ENCODE measurements at regions not wholly inside any gene's neighbourhood (a gene's known extent, or its start where the extent isn't known, plus 50 kb on each side); places are given as distances from the start of the nearest gene placed in this dataset.

DNA sequence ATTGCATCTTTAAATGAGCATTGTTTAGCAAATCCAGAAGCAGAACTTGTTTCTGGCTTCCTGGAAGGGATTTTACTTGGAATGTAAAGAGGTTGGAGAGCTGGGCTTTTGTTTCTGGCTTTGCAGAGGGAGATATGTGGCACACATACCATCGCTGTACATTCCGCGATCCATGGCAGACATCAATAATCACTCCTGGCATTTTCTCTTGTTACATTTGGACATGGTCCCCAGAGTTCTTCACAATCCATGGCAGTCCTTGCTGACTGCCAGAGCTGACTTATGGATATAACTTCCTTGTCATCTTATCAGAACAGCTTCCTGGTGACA, 445.6 kb upstream of the SPRED2 start:
- DNase-seq: no peak

DNA sequence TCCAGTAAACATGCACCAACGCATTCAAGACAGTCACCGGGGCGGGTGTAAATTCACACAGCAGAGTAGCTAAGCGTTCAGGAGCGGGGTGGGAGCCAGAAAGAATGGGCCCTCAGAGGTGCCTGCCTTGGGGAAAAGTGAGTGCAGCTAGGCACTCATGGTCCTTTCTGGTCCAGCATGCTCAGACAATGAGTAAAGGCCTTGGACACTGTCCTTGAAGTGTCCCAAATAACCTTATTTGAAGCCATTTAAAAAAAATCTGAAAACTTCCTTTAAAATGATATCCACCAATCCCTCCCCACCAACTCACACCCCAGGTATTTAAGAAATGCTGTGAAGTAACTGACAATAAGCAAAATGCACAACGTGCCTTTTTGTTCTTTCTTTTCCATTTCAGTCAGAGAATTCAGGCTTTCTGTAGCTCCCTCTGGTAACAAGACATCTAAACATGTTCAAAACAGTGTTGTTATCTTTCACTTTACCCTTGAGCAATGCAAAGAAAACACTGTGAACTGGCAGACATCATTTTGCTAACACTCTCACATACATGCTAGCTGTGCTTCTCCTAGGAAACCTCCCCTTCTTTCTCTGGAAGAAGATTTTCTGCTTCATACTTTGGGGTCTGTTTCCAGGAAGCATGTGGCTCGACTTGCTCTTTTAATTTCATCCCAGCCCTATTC, 445.1 kb upstream of the SPRED2 start:
- no peak for DNase-seq

DNA sequence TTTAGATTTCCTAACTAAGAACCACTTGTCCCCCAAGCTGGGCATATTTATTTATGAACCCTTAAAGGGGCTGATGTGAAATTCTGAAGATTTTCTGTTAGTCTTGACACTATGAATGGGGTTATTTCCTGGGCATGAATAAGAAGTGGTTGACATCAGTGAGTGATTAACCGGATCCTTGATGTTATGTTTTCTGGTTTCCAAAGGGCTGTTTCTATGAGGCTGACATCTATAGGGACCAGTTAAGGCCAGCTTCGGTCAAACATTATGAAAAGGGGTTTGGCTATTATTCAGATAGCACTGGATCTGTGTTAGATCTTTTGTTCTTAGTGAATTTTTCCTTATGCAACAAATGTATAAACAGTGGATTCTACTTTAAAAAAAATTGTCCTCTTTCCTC, 443.7 kb upstream of the SPRED2 start:
- no peak for DNase-seq

DNA sequence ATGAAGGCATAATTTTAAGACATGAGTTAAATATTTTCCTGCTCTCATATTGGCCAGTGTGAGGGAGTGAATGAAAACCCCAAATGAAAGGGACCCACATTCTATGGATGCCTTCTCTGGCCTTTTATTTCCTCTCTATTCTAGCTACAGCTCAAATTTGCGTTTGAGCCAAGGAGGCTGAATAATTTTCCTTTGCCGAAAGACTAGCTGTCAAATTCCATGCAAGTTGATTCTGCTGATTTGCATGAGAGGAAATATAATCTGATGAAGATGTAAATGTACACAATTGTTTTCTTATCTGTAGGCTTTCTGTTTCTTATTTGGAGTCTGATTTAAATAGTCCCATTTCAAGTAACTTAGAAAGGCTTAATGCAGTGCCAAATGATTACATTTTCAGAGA, 438.4 kb upstream of the SPRED2 start:
- DNase-seq: no peak

DNA sequence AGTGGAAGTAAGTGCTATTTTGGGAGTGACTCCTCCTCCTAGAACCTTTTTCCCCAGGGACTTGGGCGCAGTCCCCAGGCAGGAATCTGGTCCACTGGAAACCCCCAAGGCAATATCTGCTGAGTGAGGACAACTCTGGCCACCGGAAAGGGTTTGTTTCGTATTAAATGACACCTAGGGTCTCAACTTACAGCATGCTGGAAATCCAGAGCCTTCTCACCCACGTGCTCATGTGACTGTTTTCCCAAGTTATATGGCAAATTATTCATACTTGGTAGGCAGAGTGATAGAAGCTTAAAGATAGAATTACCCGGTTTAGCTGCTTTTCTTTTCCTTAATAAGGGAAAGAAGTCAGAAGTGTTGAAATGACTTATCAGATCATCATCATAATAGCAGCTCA, 436.9 kb upstream of the SPRED2 start:
- no peak for DNase-seq

DNA sequence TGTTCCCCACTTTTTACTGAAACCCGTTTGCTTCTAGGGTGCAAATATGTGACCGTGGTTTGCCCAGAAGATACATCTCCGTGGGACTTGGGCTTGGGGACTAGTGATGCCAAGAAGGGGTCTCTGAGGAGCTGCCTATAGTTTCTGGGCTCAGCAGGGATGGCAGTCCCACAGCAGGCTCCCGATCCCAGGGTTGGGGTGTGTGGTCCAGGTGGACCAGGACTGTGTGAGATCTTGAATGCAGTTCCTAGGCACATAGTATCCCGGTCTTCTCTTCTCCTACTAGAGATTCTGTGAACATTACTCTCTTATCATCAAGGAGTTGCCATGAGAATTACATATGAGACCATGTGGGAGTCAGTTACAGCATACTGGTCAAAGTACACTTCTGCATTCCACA, 435.8 kb upstream of the SPRED2 start:
- DNase-seq: no peak

DNA sequence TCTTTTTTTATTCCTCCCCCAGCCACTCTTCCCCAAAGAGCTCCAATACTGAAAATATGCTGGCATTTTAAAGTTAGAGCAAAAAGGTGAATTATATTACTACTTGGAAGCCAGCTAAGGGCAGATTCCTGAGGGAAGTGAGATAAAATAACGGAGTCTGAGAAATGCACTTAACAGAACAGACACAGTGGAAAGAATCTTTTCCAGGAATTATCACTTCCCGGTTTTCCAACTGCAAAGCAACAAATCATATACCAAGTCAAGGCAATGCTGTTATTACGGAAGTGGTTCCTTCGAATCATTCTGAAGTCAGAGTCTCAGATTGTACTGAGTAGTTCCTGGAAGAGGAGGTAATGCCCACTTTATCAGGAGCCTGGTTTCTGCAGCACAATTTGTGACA, 435.0 kb upstream of the SPRED2 start:
- no peak for DNase-seq

DNA sequence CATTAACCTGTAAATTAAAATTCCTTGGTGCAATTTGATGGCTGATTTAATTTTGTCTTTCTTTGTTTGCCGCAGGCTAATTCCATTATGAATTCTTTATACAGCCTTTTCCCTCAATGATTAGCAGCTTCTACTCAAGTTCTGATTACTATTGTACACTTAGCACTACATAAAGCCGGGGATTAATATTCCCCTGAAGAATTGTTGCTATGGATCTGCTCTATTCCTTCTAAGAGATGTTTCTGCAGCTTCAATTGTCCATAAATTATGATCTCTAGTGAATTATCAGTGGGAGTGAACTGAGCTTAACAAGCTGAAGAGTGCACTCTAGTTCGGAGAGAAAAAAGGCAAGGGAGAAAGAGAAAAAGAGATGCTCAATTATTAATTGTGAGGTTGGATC, 433.7 kb upstream of the SPRED2 start:
- no peak for DNase-seq

DNA sequence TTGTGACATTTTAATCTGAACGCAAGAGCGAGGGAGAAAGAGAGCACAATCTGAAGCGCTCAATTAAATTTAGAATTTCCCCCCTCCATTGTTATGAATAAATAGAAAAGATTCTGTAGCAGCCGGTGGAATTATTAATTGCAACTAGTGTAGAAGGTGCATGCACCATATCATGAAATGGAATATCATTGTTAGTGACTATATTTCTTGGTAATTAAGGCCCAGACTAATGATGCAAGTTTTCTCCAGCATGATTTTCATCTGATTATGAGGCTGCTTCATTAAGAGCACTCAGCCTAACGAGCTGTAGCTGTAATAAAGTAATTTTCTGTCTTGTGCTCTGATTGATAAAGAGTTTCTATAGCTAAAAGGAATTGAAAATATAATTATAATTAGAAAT, 432.2 kb upstream of the SPRED2 start:
- no peak for DNase-seq

DNA sequence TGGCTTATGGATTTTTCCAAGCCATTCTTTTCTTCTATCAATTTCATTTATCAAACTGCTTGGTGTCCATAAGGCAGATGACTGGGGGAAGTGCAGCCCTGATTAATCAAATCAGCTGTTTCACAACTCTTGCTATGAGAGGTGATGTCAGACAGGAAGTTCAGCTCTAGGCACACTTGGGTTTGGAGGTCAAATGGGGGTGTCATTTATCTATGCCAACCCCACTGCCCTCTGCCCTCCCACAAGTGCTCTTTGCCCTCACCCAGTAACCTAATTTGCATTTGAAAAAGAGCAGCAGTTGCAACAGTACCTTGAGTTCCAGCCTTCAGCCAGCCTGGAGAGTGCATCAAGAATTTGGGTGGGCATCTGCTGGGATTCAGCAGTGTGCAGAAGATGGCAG, 431.3 kb upstream of the SPRED2 start:
- DNase-seq: no peak

DNA sequence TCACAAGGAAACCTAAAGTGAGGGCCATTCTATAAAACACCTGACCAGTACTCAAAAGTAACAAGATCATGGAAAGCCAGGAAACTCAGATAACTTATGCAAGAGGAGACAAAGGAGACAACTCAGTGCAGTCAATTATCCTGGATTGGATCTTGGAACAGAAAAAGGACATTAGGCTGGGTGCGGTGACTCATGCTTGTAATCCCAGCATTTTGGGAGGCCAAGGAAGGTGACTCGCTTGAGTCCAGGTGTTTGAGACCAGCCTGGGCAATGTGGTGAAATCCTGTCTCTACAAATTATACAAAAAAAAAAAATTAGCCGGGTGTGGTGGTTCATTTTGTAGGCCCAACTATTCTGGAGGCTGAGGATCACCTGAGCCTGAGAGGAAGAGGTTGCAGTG, 424.5 kb upstream of the SPRED2 start:
- no peak for DNase-seq

DNA sequence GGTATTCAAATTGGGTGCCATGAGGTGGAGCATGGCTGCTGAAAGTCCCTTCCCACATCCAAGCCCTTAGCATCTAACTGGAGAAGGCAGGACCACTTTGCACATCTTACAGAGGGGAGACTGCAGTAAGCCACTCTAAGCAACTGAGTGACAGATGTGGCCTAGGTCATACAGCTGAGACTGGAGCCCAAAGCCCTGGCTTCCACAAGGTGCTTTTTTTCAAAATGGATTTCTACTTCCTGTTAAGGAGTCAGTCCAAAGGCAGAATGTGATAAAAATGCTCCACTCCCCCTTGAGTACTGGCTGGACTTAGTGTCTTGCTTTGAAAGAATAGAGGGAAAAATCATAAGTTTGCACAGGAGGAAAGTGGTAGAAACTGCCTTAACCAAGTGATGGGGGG, 424.0 kb upstream of the SPRED2 start:
- DNase-seq: no peak

DNA sequence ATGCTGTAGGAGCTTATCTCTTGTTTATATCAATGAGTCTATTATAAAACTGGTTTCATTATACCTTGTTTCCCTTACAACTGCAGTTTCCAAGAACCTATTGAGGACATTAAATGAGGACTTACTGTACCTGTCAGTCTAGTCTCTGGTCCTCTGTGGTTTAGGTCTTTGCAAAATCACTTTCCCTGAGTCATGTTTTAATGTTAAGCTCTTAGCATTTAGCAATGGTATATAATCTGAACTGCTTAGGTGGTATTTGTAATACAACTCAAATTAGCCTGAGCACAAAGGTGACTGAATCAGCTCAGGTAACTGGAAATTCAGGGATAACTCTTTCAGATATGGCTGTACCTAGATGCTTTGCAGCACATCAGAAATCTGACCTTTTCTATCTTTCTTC, 418.3 kb upstream of the SPRED2 start:
- DNase-seq: no peak

DNA sequence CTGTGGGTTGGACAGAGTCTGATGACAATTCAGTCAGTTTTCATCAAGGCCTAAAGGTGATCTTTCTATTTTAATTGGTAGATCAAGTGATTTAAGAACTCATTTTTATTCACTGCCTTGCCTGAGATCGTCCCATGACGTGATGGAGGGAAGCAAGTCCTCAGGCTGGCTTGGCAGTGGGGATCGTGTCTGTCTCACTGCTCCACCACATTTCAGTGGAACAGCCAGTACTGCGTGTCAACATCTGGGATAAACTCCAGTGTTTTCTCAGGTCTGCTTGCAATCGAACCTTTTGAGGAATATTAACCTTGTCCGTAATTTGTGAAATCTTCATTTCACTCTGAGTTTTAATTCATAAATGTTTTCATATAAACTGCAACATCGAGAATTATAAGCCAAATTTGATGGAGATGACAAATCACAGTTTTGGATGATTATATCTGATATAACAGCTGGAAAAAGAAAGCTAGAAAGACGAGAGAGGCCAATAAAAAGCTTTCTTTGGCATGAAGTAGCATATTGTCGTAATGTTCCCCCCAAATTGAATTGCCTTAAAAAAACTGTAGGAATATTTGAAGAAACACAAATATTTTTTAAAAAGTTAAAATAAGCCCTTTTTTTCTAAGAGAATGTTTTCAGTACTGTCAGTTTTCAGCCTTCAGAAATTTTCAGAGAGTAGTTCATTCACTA, 414.7 kb upstream of the SPRED2 start:
- no peak for DNase-seq

DNA sequence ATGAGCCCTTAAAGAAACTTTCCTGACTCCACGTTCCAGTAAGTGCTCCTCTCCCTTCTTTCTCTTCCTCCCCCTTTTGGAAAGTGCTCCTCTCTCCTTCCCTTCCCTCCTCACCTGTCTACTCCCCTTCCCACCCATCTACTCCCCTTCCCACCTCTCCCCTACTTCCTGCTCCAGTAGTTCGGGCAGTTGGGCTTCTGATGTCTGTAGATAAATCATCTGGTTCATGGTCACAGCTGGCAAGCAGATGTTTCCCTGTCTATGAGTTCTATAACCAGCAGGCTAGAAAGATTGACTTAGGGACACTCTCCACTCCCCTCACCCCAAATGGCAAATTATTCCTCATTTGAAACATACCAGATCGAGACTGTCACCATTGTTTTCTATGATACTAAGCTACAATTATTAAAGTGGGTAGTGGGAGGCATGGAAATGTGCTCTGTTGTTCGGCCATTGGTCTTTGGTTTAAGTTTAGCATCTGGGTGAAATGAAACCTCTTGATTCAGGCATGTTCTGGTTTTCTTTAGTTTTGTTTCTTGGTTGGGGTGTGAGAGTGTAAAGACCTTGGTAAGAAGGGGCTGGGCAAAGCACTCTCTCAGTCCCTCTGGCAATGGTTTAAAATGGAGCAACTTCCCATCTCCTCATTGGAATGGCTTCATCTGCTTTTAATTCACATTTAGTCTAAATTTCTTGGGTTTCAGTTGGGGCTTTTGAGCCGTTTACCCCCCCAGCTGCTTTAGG, 413.2 kb upstream of the SPRED2 start:
- no peak for DNase-seq

DNA sequence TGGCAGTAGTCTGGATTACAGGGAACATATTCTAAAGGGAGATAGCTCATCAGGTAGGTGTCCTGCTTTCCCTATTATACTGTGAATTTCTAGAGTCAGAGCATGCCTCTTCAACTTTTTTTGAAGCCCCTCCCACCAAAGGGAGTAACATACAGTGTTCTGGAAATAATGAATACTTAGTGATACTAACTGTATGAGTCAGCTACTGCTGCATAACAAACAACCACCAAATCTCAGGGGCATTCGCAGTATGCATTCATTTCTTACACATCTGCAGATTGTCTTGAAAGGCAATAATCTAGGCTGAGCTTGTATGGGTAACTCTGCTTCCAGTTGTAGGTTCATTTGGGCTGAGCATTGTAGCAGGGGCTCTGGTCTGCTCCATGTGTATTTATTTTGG, 409.7 kb upstream of the SPRED2 start:
- no peak for DNase-seq

DNA sequence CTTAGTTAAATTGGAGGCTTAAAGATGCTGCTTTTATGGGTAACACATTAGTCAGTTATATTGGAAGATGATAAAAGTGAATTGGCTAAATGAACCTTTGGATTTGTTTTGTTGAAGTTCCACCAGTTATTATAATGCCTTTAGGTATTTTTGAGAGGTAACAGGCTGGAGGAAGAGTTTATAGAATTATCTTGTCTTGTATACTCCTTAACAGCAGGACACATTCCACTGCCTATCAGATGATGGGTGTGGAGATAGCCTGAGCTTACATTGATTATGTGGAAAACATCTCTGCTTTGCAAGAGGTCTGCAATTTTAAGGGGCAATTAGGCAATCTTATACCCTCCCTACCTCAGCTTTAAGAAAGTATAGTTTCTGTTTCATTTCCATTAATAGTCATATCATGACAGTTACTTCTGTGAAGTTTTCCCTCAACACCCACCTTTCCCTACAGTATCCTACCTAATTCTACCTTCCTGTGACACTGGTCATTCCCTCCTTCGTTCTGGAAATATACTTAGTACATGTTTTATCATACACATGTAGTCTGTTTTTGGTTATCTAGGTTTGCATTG, 403.7 kb upstream of the SPRED2 start:
- DNase-seq: no peak

DNA sequence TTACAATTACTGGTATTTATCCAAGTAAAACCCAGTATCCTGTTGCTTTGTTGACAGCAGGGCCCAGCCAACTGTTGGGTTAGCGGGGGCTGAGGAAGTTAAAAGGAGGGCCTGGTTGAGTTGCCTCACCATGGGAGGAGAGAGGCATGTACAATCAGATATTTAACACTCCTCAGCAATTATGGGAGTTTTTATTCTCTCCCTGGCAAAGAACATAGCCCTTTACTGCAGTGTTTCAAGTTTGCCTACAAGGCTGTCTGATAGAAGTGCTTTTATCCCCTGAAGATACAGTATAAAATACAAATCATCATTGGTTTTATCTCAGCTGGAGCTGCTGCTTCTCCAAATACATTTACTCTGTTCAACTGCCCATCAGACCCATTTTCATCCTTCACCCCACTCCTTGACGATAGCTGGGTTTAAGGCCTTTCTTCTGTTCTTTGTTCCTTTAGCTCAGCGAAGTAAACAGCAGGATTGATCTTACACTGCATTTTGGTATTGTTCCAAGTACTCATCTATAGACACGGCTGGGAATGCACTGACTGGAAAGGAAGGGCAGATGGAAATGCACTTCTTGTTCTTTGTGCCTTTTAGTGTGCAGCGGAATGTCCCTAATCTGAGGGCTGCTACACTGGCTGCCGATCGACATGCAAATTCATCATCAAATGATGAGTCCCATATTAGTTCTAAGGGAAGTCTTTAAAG, 402.5 kb upstream of the SPRED2 start:
- DNase-seq: no peak

DNA sequence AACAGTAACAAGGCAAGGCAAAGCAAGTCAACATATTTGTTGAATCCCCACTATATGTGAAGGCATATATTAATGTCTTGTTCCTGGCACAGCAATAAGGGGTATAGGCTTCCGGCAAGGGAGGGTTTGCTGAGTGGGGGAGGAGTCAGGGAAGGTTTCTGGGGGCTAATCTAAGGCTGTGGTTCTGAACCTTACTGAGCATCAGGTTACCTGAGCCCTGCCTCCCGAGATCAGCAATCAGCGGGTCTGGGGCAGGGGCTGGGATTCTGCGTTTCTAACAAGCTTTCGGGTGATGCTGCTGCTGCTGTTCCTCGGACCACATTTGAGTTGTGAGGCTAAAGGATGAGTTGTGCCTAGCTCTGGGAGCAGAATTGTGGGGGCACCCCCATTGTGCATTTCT, 401.7 kb upstream of the SPRED2 start:
- no peak for DNase-seq

DNA sequence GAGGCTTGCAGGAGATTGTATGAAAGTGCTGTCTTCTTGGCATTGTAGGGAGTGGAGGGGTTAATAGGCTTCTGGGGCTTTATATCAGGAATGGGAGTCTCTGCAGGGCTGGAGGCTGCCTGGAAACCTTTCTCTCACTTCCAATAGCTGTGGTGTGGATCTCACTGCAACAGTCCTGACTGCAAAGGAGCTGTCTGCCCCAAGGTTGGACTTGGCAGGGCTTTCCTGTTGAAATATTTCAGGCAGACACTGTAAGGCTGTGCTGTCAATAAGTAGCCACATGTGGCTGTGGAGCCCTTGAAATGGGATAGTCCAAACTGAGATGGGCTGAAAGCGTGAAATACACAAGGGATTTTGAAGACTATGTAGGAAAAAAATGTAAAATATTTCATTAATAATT, 399.1 kb upstream of the SPRED2 start:
- DNase-seq: no peak

DNA sequence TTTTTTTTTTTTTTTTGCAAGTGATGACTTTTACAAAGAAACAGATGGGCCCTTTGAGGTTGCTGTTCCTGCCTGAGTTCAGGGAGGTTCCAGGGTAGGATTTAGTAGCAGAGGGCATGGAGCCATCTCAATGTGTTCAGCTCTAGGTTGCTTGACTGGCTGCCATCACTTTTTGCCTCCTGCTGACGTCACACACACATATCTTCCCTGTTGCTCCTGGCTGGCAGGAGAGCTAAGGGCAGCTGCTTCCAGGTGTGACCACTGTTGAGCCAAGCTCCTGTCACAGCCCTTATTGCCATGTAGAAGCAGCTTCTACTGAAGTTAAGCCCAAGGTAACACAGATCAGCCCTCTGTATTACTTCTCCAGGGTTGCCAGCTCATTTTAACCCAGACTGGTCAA, 394.2 kb upstream of the SPRED2 start:
- DNase-seq: no peak

DNA sequence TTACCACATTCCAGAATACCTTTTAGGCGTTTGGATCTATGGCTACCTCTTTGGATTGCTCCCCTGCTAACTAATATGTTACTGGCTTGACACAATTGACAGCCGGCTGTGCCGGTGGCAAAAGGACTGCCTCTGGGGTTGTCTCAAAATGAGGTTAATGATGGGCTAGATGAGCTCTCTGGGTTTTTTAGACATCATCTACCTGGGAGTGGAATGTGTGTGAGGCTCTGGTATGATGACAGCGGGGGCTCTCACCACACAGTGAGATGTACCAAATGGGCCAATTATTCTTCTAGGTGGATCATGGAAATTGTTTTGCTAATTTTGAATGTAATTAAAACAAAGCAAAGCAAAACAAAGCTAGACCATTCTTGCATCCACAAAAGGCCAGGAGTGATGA, 391.1 kb upstream of the SPRED2 start:
- no peak for DNase-seq

DNA sequence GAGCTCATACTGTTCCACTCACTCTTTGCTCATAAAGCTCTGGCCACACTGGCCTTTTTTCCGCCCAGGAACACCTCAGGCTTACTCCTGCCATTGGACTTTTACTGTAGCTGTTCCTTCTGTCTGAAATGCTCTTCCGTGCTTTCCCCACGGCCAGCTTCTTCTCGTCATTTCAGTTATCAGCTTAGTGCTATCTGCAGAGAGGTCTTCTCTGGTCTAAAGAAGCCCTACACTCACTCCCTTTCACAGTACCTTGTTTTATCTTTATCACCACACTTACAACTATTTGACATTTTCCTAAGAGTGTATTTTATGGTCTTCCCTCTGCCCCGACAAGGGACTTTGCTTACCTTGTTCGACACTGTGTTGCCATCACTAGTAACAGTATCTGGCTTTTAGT, 388.1 kb upstream of the SPRED2 start:
- no peak for DNase-seq

DNA sequence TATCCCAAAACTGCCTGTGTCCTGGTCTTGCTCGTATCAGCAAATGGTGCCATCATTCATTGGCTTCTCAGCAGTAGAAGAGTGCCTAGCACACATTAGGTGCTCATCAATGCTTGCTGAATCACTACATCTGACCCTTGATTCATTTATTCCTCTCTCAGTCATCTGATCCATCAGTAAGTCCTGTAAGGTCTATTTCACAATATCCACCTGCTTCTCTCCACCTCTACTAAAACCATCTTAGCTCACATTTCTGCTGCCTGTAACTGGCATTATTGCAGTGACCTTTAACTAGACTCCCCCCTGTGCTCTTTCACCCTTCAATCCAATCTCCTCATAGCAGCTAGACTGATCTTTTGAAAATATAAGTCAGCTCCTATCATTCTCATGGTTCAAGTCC, 387.6 kb upstream of the SPRED2 start:
- no peak for DNase-seq

All from DMS 273 treated with DMSO at 0.1 percent for 48 hours (cell line).